Ovary (tissue), 7 donors: ENCODE measurements at regions not wholly inside any gene's neighbourhood (a gene's known extent, or its start where the extent isn't known, plus 50 kb on each side); places are given as distances from the start of the nearest gene placed in this dataset.

ENCODE experiments used
- DNase-seq, 5 donors: peaks; one replicate each; pipeline ENCODE4 v3.0.0-alpha.2; 2019 to 2020
- H3K27ac ChIP-seq, 2 donors: fragments of 200-600 bp; one replicate each; pipeline versions ENCODE4 v1.5.1 to v1.8.0; 2019 to 2022
- H3K27me3 ChIP-seq: fragments of 200-600 bp; one replicate; pipeline ENCODE4 v1.8.0; 2022
- H3K36me3 ChIP-seq: fragments of 200-600 bp; sonication (generic); one replicate; pipeline ENCODE4 v1.5.1; 2019
- H3K4me1 ChIP-seq: one replicate; pipeline ENCODE4 v1.8.1; 2013; ENCODE audit warnings: mild to moderate bottlenecking, moderate library complexity; ENCODE audit not compliant: insufficient read depth
- H3K4me3 ChIP-seq: fragments of 200-600 bp; sonication (generic); one replicate; pipeline ENCODE4 v1.5.1; 2017
- H3K9me3 ChIP-seq, 2 donors: fragments of 200-600 bp in 1 of 2; sonication (generic) in 1 of 2; one replicate each; pipeline versions ENCODE4 v1.5.1 to v1.8.1; 2013 to 2019; ENCODE audit warnings: mild to moderate bottlenecking in 1 of 2, moderate library complexity in 1 of 2
- EP300 ChIP-seq: sonication (generic); formaldehyde crosslinking; IDR thresholded peaks from one replicate; pipeline ENCODE4 v1.6.1; 2017; ENCODE audit warnings: antibody characterized with exemption
- POLR2A ChIP-seq: fragments of 450-650 bp; IDR thresholded peaks from one replicate; pipeline ENCODE4 v1.6.1; 2017; ENCODE audit warnings: antibody characterized with exemption, mild to moderate bottlenecking, moderate library complexity
- WGBS, 3 donors: extraction: QIAGEN DNeasy Blood & Tissue Kit in 1 of 3; methylation state at CpG; one replicate each; pipeline versions ENCODE4 v1.1.5 to v1.1.7; 2013 to 2017; 5-methylcytosine and 5-hydroxymethylcytosine counted together
- intact Hi-C, 4 donors: fragments of 100-400 bp; cut with DNase I; formaldehyde crosslinking; loops; one replicate each; pipeline versions ENCODE4 v1.11.0 to v1.15.1; 2022 to 2023
- TF ChIP-seq, protein P1 (sequence below), 3 donors: fragments of 450-650 bp in 2 of 3; fragments of 200-600 bp in 1 of 3; IDR thresholded peaks; one replicate each; pipeline versions ENCODE4 v1.5.1 to v1.8.0; 2016 to 2022; ENCODE audit warnings: antibody characterized with exemption in 3 of 3, mild to moderate bottlenecking in 1 of 3
- donor health status: DM: no; HTN: no; CAD: no; lungs with moderate emphysema.
- donor health status: DM: no; HTN: no; CAD: no.
- donor health status: Bipolar disorder and iron deficiency.
- donor health status: DM: no; HTN: no; CAD: no.
- donor health status: DM: yes; HTN: yes; CAD: no.

DNA sequence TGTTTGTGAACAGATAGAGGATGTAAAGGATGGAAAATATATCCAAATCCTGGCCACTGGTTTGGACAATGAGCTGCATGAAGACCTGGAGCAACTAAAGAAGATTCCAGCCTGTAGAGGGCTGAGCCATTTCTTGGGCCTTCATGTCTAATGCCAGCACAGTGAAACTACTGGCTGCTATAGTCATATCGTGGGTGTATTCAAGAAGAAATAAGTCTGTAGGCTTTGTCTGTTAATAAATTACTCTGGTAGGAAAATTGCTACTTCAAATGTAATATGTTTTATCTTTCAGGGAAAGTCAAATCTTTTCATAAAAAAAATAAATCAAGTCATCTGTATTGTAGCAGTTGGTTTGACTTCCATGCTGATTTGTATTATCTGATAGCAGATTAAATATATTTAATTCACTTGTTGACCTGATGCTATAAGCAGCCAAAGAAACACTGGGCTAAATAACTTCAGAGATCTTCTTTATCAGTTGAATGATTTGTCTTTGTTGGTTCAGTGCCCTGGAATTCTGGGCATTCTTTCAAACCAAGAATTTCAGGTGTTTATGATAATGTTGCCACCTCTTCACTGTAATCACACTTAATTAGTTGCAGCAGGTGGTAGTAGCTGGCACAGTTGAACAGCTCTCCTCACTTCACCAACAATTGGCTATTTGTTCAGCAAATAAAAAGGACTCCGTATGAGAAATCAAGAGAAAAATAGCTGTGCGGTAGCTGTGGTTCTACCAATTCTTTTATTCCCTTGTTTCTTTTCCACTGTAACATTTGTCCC lies 1109.5 kb downstream of the NSUN3 start:
- Histone ChIP-seq H3K4me1 (no peaks in the 10 kb centered on the region), H3K9me3 (no peaks in the 10 kb centered on the region), H3K4me3 (no peak overlapping the region), H3K27me3 (peaks cover 3% of the 10 kb centered on the region), H3K36me3 (no peaks in the 10 kb centered on the region), H3K27ac (no peak overlapping the region)
- WGBS, 3 donors, result 64 to 71% (median 70%) methylated on average over 3 of the region's 3 CpGs
- intact Hi-C loops, result no loop called here
- no peak for DNase-seq
- TF ChIP-seq, protein P1, sequence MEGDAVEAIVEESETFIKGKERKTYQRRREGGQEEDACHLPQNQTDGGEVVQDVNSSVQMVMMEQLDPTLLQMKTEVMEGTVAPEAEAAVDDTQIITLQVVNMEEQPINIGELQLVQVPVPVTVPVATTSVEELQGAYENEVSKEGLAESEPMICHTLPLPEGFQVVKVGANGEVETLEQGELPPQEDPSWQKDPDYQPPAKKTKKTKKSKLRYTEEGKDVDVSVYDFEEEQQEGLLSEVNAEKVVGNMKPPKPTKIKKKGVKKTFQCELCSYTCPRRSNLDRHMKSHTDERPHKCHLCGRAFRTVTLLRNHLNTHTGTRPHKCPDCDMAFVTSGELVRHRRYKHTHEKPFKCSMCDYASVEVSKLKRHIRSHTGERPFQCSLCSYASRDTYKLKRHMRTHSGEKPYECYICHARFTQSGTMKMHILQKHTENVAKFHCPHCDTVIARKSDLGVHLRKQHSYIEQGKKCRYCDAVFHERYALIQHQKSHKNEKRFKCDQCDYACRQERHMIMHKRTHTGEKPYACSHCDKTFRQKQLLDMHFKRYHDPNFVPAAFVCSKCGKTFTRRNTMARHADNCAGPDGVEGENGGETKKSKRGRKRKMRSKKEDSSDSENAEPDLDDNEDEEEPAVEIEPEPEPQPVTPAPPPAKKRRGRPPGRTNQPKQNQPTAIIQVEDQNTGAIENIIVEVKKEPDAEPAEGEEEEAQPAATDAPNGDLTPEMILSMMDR (IDR thresholded peaks at IDR 0.05), result no peak
- no peak for TF ChIP-seq POLR2A

DNA sequence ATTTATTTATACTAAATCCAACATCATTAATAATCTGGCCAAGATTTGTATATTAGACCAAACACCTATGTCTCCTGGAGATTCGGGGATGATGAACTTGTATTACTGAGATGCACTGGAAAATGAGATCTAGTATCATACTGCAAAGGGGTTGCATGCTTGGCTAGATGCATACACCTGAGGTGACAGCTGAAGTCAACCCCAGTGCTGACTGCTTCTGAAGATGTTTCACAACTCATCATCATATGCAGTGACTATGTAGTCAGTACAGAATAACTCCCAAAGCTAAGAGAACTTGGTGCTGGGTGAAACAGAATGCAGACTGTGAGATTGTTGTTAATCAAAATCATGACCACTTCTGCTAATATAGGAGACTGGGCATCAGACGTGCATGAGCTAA lies 1114.2 kb downstream of the NSUN3 start:
- WGBS, 3 donors, result 80 to 87% (median 82%) methylated on average over 2 of the region's 2 CpGs
- intact Hi-C loops, result no loop called here
- TF ChIP-seq, protein P1 (IDR thresholded peaks at IDR 0.05), result no peak
- TF ChIP-seq EP300 (no peak), POLR2A (no peak)

DNA sequence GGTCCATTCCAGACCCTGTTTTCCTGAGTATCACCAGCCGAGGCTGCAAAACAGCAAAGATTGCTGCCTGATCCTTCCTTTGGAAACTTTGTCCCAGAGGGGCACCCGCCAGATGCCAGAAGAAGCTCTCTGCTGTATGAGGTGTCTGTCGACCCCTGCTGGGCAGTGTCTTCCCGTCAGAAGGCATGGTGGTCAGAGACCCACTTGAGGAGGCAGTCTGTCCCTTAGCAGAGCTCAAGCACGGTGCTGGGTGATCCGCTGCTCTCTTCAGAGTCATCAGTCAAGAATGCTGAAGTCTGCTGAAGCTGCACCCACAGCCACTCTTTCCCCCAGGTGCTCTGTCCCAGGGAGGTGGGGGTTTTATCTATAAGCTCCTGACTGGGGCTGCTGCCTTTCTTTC lies 1121.2 kb downstream of the NSUN3 start:
- Histone ChIP-seq H3K27ac (no peak overlapping the region), H3K27me3 (peaks cover 3% of the 10 kb centered on the region), H3K4me3 (no peak overlapping the region), H3K36me3 (no peaks in the 10 kb centered on the region), H3K9me3 (no peaks in the 10 kb centered on the region), H3K4me1 (no peaks in the 10 kb centered on the region)
- TF ChIP-seq EP300 (no peak), POLR2A (no peak)
- TF ChIP-seq, protein P1 (IDR thresholded peaks at IDR 0.05), result no peak
- 85 to 94% (median 92%) methylated on average over 6 of the region's 6 CpGs for WGBS, 3 donors
- DNase-seq, result peak in 1 of 5 donors; percentile 3
- intact Hi-C loops, result no loop called here

More for the DNA sequence above, 1114.2 kb downstream of the NSUN3 start:
- Histone ChIP-seq H3K27ac (no peak overlapping the region), H3K9me3 (no peaks in the 10 kb centered on the region), H3K36me3 (no peaks in the 10 kb centered on the region), H3K27me3 (peaks cover 3% of the 10 kb centered on the region), H3K4me1 (no peaks in the 10 kb centered on the region), H3K4me3 (no peak overlapping the region)
- no peak for DNase-seq

DNA sequence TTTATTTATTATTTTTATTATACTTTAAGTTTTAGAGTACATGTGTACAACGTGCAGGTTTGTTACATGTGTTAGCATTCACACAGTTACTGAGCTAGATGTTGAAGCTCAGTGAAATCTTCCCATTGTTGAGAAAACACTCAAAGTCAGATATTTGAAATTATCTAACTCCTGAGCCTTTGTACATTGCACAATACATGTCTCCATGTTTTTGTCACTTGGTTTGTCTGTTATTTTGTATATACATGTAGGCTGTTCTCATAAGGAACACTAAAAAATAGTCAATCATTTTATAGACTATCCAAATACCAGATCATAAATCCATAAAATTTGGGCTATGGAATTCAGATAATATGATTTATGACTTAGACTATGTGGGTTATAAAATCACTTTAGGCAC lies 1126.5 kb downstream of the NSUN3 start:
- Histone ChIP-seq H3K36me3 (no peaks in the 10 kb centered on the region), H3K27me3 (peaks cover 3% of the 10 kb centered on the region), H3K4me1 (no peaks in the 10 kb centered on the region), H3K27ac (no peak overlapping the region), H3K9me3 (no peaks in the 10 kb centered on the region), H3K4me3 (no peak overlapping the region)
- intact Hi-C loops, result no loop called here
- 81 to 91% (median 87%) methylated on average over 1 of the region's 1 CpG for WGBS, 3 donors
- TF ChIP-seq, protein P1 (IDR thresholded peaks at IDR 0.05), result no peak
- TF ChIP-seq POLR2A (no peak), EP300 (no peak)
- DNase-seq, result no peak
